ENCODE measurements at regions not wholly inside any gene's neighbourhood (a gene's known extent, or its start where the extent isn't known, plus 50 kb on each side); places are given as distances from the start of the nearest gene placed in this dataset.

GRCh38 chr15:60214201-60214600 is 183.6 kb downstream of the ANXA2 start (continued):
- TF ChIP-seq, protein P1, sequence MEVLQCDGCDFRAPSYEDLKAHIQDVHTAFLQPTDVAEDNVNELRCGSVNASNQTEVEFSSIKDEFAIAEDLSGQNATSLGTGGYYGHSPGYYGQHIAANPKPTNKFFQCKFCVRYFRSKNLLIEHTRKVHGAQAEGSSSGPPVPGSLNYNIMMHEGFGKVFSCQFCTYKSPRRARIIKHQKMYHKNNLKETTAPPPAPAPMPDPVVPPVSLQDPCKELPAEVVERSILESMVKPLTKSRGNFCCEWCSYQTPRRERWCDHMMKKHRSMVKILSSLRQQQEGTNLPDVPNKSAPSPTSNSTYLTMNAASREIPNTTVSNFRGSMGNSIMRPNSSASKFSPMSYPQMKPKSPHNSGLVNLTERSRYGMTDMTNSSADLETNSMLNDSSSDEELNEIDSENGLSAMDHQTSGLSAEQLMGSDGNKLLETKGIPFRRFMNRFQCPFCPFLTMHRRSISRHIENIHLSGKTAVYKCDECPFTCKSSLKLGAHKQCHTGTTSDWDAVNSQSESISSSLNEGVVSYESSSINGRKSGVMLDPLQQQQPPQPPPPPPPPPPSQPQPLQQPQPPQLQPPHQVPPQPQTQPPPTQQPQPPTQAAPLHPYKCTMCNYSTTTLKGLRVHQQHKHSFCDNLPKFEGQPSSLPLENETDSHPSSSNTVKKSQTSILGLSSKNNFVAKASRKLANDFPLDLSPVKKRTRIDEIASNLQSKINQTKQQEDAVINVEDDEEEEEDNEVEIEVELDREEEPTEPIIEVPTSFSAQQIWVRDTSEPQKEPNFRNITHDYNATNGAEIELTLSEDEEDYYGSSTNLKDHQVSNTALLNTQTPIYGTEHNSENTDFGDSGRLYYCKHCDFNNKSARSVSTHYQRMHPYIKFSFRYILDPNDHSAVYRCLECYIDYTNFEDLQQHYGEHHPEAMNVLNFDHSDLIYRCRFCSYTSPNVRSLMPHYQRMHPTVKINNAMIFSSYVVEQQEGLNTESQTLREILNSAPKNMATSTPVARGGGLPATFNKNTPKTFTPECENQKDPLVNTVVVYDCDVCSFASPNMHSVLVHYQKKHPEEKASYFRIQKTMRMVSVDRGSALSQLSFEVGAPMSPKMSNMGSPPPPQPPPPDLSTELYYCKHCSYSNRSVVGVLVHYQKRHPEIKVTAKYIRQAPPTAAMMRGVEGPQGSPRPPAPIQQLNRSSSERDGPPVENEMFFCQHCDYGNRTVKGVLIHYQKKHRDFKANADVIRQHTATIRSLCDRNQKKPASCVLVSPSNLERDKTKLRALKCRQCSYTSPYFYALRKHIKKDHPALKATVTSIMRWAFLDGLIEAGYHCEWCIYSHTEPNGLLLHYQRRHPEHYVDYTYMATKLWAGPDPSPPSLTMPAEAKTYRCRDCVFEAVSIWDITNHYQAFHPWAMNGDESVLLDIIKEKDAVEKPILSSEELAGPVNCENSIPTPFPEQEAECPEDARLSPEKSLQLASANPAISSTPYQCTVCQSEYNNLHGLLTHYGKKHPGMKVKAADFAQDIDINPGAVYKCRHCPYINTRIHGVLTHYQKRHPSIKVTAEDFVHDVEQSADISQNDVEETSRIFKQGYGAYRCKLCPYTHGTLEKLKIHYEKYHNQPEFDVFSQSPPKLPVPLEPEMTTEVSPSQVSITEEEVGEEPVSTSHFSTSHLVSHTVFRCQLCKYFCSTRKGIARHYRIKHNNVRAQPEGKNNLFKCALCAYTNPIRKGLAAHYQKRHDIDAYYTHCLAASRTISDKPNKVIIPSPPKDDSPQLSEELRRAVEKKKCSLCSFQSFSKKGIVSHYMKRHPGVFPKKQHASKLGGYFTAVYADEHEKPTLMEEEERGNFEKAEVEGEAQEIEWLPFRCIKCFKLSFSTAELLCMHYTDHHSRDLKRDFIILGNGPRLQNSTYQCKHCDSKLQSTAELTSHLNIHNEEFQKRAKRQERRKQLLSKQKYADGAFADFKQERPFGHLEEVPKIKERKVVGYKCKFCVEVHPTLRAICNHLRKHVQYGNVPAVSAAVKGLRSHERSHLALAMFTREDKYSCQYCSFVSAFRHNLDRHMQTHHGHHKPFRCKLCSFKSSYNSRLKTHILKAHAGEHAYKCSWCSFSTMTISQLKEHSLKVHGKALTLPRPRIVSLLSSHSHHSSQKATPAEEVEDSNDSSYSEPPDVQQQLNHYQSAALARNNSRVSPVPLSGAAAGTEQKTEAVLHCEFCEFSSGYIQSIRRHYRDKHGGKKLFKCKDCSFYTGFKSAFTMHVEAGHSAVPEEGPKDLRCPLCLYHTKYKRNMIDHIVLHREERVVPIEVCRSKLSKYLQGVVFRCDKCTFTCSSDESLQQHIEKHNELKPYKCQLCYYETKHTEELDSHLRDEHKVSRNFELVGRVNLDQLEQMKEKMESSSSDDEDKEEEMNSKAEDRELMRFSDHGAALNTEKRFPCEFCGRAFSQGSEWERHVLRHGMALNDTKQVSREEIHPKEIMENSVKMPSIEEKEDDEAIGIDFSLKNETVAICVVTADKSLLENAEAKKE (CRISPR knock-in tag; IDR thresholded peaks at IDR 0.05), result no peak
- no peak for TF ChIP-seq STAT1 (IDR thresholded peaks at IDR 0.05; ENCODE audit: unreplicated experiment)
- TF ChIP-seq POLR2AphosphoS5 (IDR thresholded peaks at IDR 0.05; ENCODE audit: low read depth), result no peak
- no peak for TF ChIP-seq ZNF331 (CRISPR knock-in tag; IDR thresholded peaks at IDR 0.05; ENCODE audit: low read depth)
- TF ChIP-seq NANOG (IDR thresholded peaks at IDR 0.05; ENCODE audit: borderline replicate concordance), result no peak

DNA sequence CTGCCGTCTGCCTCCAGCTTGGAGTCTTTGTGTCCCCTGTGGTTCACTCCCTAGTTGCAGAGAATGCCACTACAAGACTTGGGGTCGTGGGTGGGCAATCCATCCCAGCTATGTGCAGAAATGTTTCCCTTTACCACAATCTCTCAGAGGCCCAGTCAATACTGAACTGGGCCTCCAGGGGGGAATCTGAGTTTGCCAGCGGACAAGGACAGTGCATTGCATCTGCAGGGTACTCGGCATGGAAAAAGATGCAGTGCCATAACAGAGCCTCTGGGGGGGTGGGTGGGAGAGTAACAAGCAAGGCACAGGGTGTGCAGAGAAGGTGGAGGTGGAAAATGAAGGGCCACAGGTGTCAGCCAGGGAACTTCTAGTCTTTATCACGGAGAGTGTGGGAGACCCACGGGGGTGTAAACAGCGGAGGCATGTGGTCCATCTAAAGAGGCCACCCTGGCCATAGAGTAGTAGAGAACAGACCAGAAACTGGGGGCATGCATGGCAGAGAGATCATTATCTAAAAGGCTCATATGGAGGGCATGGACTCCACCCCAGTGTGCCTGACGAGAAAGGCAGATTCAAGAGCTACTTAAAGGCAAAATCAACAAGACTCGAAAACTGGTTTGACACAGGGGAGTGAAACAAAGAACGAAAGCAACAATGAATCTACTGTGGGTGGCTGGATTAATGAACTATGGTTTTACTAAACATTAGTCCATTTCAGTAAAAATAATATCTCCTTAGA is 182.4 kb downstream of the ANXA2 start:
- no peak overlapping the region for H3K4me2 ChIP-seq
- H3K4me3 ChIP-seq, result no peak overlapping the region
- H3K27me3 ChIP-seq (ENCODE audit: insufficient read depth), result no peaks in the 10 kb centered on the region
- H3K4me1 ChIP-seq (ENCODE audit: insufficient read depth), result no peaks in the 10 kb centered on the region
- H4K20me1 ChIP-seq (replicated peaks; ENCODE audit: insufficient read depth), result no peaks in the 10 kb centered on the region
- H3K36me3 ChIP-seq (ENCODE audit: insufficient read depth), result no peaks in the 10 kb centered on the region
- DNase-seq (ENCODE audit: low spot score) (peak; percentile 50), ATAC-seq (peak; percentile 85)
- no peaks in the 10 kb centered on the region for H3F3A ChIP-seq (replicated peaks; ENCODE audit: low read depth)
- no peaks in the 10 kb centered on the region for H3K9me3 Mint-ChIP-seq
- no peak overlapping the region for H3K27ac ChIP-seq (ENCODE audit: low read depth)
- H3K4me3 Mint-ChIP-seq, result no peak overlapping the region
- no peaks in the 10 kb centered on the region; the same call in 2 of the 3 replicates for H3K4me1 Mint-ChIP-seq
- no peaks in the 10 kb centered on the region for H3K9me2 ChIP-seq (ENCODE audit: insufficient read depth)
- no peak overlapping the region for H3K27ac Mint-ChIP-seq
- no peaks in the 10 kb centered on the region for H3K27me3 Mint-ChIP-seq (ENCODE audit: insufficient read depth, low read depth, poor library complexity)
- no peak overlapping the region for H2AFZ ChIP-seq
- H3K36me3 Mint-ChIP-seq (ENCODE audit: low read depth), result no peaks in the 10 kb centered on the region
- peak; percentile 6 to 24; a peak in 1 of 4 replicates for TF ChIP-seq CTCF (conservative IDR thresholded peaks at IDR 0.05; ENCODE audit: low read depth in 2 of 2)
- TF ChIP-seq EZH2phosphoT487 (IDR thresholded peaks at IDR 0.05; ENCODE audit: unreplicated experiment), result no peak
- TF ChIP-seq POLR2AphosphoS5 (IDR thresholded peaks at IDR 0.05; ENCODE audit: low read depth), result no peak
- no peak for TF ChIP-seq ZNF114 (CRISPR knock-in tag; IDR thresholded peaks at IDR 0.05)
- H3K79me2 ChIP-seq (replicated peaks; ENCODE audit: insufficient read depth), result no peaks in the 10 kb centered on the region
